ENCODE measurements at regions not wholly inside any gene's neighbourhood (a gene's known extent, or its start where the extent isn't known, plus 50 kb on each side); places are given as distances from the start of the nearest gene placed in this dataset.

DNA sequence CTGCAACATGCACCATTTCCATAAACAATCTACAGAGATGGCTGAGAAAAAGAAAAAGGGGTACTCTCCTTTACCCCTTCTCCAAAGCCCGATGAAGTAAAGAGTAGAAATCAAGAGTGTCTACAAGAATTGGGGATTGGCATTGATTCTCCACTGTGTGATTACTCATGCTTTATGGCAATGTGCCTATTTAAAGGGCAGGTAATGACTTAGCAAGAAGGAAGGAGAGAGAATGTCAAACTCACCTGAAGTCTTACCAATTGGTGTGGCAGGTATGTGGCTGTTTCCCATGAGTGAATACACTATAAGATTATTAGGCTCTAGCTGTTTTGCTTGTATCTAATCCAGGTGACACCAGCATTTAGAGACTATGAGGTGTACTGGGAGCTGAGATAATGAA lies 275.3 kb downstream of the CCER1 start:
- H3K4me3 ChIP-seq (ENCODE audit: low read depth in 1 of 2, low read length in 2 of 2) = no peak overlapping the region
- DNase-seq = no peak

DNA sequence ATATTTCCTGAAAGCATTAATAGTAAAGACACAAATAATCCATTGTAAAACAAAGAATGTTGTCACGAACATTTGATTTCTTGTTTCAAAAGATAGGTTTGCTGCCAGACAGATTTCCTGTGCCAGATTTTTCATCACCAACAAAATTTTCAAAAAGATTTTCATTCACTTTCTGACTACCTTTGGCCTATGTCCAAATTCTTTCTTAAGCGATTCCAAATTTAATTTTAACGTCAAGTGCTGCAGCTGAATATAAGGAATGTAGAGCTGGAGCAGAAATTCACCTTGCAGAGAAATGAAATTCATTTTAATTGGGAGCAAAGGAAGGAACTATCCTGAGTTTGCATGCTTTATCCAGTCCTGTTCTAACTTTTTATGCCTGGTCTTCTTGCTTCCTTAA lies 277.4 kb downstream of the CCER1 start:
- DNase-seq (no peak), ATAC-seq (ENCODE audit: insufficient read depth, low read depth) (no peak)
- Histone ChIP-seq H3K4me2 (ENCODE audit: insufficient read depth, low read length) (no peak overlapping the region), H3K9ac (ENCODE audit: low read depth, low read length) (no peak overlapping the region), H3K79me2 (ENCODE audit: insufficient read depth, low read length) (no peaks in the 10 kb centered on the region), H3K27me3 (ENCODE audit: insufficient read depth, low read length, poor library complexity) (no peaks in the 10 kb centered on the region), H3K9me3 (ENCODE audit: insufficient read depth, low read length, severe bottlenecking) (no peaks in the 10 kb centered on the region), H4K20me1 (ENCODE audit: insufficient read depth, low read length) (no peaks in the 10 kb centered on the region), H3K27ac (ENCODE audit: low read length) (no peak overlapping the region), H3K36me3 (ENCODE audit: insufficient read depth, low read length) (no peaks in the 10 kb centered on the region), H3K4me3 (ENCODE audit: low read depth in 1 of 2, low read length in 2 of 2) (no peak overlapping the region), H3K4me1 (ENCODE audit: insufficient read depth, low read length) (no peaks in the 10 kb centered on the region), H2AFZ (ENCODE audit: low read depth, low read length) (no peak overlapping the region)
- no peak for TF ChIP-seq EZH2 (IDR thresholded peaks at IDR 0.05; ENCODE audit: borderline replicate concordance, low read depth, low read length, severe bottlenecking)
- TF ChIP-seq, protein P1, sequence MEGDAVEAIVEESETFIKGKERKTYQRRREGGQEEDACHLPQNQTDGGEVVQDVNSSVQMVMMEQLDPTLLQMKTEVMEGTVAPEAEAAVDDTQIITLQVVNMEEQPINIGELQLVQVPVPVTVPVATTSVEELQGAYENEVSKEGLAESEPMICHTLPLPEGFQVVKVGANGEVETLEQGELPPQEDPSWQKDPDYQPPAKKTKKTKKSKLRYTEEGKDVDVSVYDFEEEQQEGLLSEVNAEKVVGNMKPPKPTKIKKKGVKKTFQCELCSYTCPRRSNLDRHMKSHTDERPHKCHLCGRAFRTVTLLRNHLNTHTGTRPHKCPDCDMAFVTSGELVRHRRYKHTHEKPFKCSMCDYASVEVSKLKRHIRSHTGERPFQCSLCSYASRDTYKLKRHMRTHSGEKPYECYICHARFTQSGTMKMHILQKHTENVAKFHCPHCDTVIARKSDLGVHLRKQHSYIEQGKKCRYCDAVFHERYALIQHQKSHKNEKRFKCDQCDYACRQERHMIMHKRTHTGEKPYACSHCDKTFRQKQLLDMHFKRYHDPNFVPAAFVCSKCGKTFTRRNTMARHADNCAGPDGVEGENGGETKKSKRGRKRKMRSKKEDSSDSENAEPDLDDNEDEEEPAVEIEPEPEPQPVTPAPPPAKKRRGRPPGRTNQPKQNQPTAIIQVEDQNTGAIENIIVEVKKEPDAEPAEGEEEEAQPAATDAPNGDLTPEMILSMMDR (IDR thresholded peaks at IDR 0.05; ENCODE audit: borderline replicate concordance, extremely low read depth, low read length, poor library complexity, severe bottlenecking) = no peak

More for the DNA sequence above, 275.3 kb downstream of the CCER1 start:
- no peak for ATAC-seq (ENCODE audit: insufficient read depth, low read depth)
- Histone ChIP-seq H3K27me3 (ENCODE audit: insufficient read depth, low read length, poor library complexity) (no peaks in the 10 kb centered on the region), H2AFZ (ENCODE audit: low read depth, low read length) (no peak overlapping the region), H3K36me3 (ENCODE audit: insufficient read depth, low read length) (no peaks in the 10 kb centered on the region), H3K9me3 (ENCODE audit: insufficient read depth, low read length, severe bottlenecking) (no peaks in the 10 kb centered on the region), H3K9ac (ENCODE audit: low read depth, low read length) (no peak overlapping the region), H3K27ac (ENCODE audit: low read length) (no peak overlapping the region), H3K79me2 (ENCODE audit: insufficient read depth, low read length) (no peaks in the 10 kb centered on the region), H4K20me1 (ENCODE audit: insufficient read depth, low read length) (no peaks in the 10 kb centered on the region), H3K4me2 (ENCODE audit: insufficient read depth, low read length) (no peak overlapping the region), H3K4me1 (ENCODE audit: insufficient read depth, low read length) (no peaks in the 10 kb centered on the region)
- TF ChIP-seq EZH2 (IDR thresholded peaks at IDR 0.05; ENCODE audit: borderline replicate concordance, low read depth, low read length, severe bottlenecking) = no peak
- TF ChIP-seq, protein P1 (IDR thresholded peaks at IDR 0.05; ENCODE audit: borderline replicate concordance, extremely low read depth, low read length, poor library complexity, severe bottlenecking) = no peak

DNA sequence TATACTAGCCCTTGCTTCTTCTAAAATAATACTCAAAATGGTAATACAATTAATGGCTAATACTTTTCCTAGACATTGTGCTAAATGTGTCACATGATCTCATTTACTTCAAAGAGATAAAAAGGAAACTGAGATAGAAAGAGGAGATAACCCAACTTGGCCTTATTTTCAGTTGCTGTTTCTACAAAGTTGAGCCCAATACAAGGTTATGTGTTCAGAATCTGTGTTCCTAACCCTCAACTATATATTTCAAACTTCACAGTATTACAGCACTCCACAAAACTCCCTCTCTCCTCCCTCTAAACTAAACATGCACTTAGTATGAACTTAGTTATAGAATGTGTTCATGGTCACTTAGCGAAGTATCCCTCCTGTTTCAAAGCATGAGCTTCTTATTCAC lies 277.9 kb downstream of the CCER1 start:
- no peak overlapping the region for H3K27ac ChIP-seq (ENCODE audit: low read length)
- H3K27me3 ChIP-seq (ENCODE audit: insufficient read depth, low read length, poor library complexity) = no peaks in the 10 kb centered on the region
- no peaks in the 10 kb centered on the region for H3K36me3 ChIP-seq (ENCODE audit: insufficient read depth, low read length)
- H3K79me2 ChIP-seq (ENCODE audit: insufficient read depth, low read length) = no peaks in the 10 kb centered on the region
- TF ChIP-seq, protein P1 (IDR thresholded peaks at IDR 0.05; ENCODE audit: borderline replicate concordance, extremely low read depth, low read length, poor library complexity, severe bottlenecking) = no peak
- TF ChIP-seq EZH2 (IDR thresholded peaks at IDR 0.05; ENCODE audit: borderline replicate concordance, low read depth, low read length, severe bottlenecking) = no peak
- ATAC-seq (ENCODE audit: insufficient read depth, low read depth) (no peak), DNase-seq (no peak)
- no peak overlapping the region for H3K9ac ChIP-seq (ENCODE audit: low read depth, low read length)
- no peaks in the 10 kb centered on the region for H3K4me1 ChIP-seq (ENCODE audit: insufficient read depth, low read length)
- H4K20me1 ChIP-seq (ENCODE audit: insufficient read depth, low read length) = no peaks in the 10 kb centered on the region
- H3K4me3 ChIP-seq (ENCODE audit: low read depth in 1 of 2, low read length in 2 of 2) = no peak overlapping the region
- no peaks in the 10 kb centered on the region for H3K9me3 ChIP-seq (ENCODE audit: insufficient read depth, low read length, severe bottlenecking)
- H3K4me2 ChIP-seq (ENCODE audit: insufficient read depth, low read length) = no peak overlapping the region
- H2AFZ ChIP-seq (ENCODE audit: low read depth, low read length) = no peak overlapping the region

DNA sequence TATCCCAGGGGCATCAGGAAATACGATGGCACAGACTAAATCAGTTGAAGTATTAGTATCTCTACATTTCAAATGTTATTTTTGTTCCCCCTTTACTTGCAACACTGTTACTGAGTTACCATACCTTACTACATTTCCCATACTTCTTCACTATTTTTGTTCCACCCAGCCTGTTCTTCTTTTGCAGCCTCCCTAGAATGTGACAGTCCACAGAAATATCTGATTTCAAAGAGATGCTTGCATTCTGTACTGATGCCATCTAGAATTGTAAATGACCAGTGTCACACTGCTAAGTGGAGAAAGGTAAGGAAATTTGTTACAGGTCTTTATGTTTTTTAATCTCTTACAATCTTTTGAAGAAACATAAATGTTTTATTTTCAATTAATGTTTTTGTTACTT lies 279.9 kb downstream of the CCER1 start:
- Histone ChIP-seq H3K27ac (ENCODE audit: low read length) (no peak overlapping the region), H3K4me3 (ENCODE audit: low read depth in 1 of 2, low read length in 2 of 2) (no peak overlapping the region), H3K4me2 (ENCODE audit: insufficient read depth, low read length) (no peak overlapping the region), H4K20me1 (ENCODE audit: insufficient read depth, low read length) (no peaks in the 10 kb centered on the region), H3K9me3 (ENCODE audit: insufficient read depth, low read length, severe bottlenecking) (no peaks in the 10 kb centered on the region), H3K9ac (ENCODE audit: low read depth, low read length) (no peak overlapping the region), H3K79me2 (ENCODE audit: insufficient read depth, low read length) (no peaks in the 10 kb centered on the region), H3K4me1 (ENCODE audit: insufficient read depth, low read length) (no peaks in the 10 kb centered on the region), H3K36me3 (ENCODE audit: insufficient read depth, low read length) (no peaks in the 10 kb centered on the region), H3K27me3 (ENCODE audit: insufficient read depth, low read length, poor library complexity) (no peaks in the 10 kb centered on the region), H2AFZ (ENCODE audit: low read depth, low read length) (no peak overlapping the region)
- ATAC-seq (ENCODE audit: insufficient read depth, low read depth) = no peak
- no peak for TF ChIP-seq EZH2 (IDR thresholded peaks at IDR 0.05; ENCODE audit: borderline replicate concordance, low read depth, low read length, severe bottlenecking)
- TF ChIP-seq, protein P1 (IDR thresholded peaks at IDR 0.05; ENCODE audit: borderline replicate concordance, extremely low read depth, low read length, poor library complexity, severe bottlenecking) = no peak
- DNase-seq = no peak
